K562 (cell line): ENCODE measurements at regions not wholly inside any gene's neighbourhood (a gene's known extent, or its start where the extent isn't known, plus 50 kb on each side); places are given as distances from the start of the nearest gene placed in this dataset.

Experiments used
- BCL6 ChIP-seq: fragments of 250-450 bp; sonication (Bioruptor Pico); IDR thresholded peaks from 2 replicates; pipeline ENCODE4 v1.4.0; 2020
- E2F4 ChIP-seq: sonication (generic); formaldehyde crosslinking; IDR thresholded peaks from 2 replicates; pipeline ENCODE4 v1.8.0; 2022; ENCODE audit warnings: mild to moderate bottlenecking, low read depth, missing genetic modification reagents
- ELF4 ChIP-seq: fragments of 450-650 bp; formaldehyde crosslinking; IDR thresholded peaks from 2 replicates; pipeline ENCODE4 v1.4.0; 2022; ENCODE audit warnings: missing genetic modification characterization
- FOXJ2 ChIP-seq: fragments of 200-800 bp; sonication (Bioruptor generic); IDR thresholded peaks from 2 replicates; pipeline ENCODE4 v1.6.1; 2016; ENCODE audit warnings: missing genetic modification characterization, missing compliant biosample characterization
- IRF2 ChIP-seq: sonication (generic); formaldehyde crosslinking; IDR thresholded peaks from 2 replicates; pipeline ENCODE4 v1.8.1; 2022; ENCODE audit warnings: mild to moderate bottlenecking, missing genetic modification reagents
- ZNF217 ChIP-seq: sonication (generic); formaldehyde crosslinking; IDR thresholded peaks from 2 replicates; pipeline ENCODE4 v1.8.0; 2022; ENCODE audit warnings: mild to moderate bottlenecking, missing genetic modification reagents
- ZNF609 ChIP-seq: sonication (generic); formaldehyde crosslinking; IDR thresholded peaks from 2 replicates; pipeline ENCODE4 v1.8.1; 2023; ENCODE audit warnings: missing genetic modification reagents, mild to moderate bottlenecking, borderline replicate concordance

- TF ChIP-seq ZNF609 (CRISPR knock-in tag) (no peak), FOXJ2 (tag) (no peak), BCL6 (CRISPR knock-in tag) (no peak), E2F4 (CRISPR knock-in tag) (no peak), IRF2 (CRISPR knock-in tag) (no peak), ZNF217 (no peak), ELF4 (CRISPR knock-in tag) (no peak)
Measured at GRCh38 chr13:106361621-106362020, 173.8 kb downstream of the EFNB2 start (continued).
